SK-N-SH treated with all-trans-retinoic acid at 6 μM for 48 hours (cell line): ENCODE measurements at regions not wholly inside any gene's neighbourhood (a gene's known extent, or its start where the extent isn't known, plus 50 kb on each side); places are given as distances from the start of the nearest gene placed in this dataset.

Experiments
- ARNTL ChIP-seq: fragments of 450-650 bp; formaldehyde crosslinking; IDR thresholded peaks from 2 replicates; pipeline ENCODE4 v1.5.0; 2020; ENCODE audit warnings: low read depth, mild to moderate bottlenecking, moderate library complexity, borderline replicate concordance
- ESRRG ChIP-seq: fragments of 250-450 bp; sonication (Bioruptor Pico); IDR thresholded peaks from 2 replicates; pipeline ENCODE4 v1.6.1; 2021; ENCODE audit warnings: mild to moderate bottlenecking
- GLIS3 ChIP-seq: fragments of 250-450 bp; sonication (Bioruptor Pico); IDR thresholded peaks from 2 replicates; pipeline ENCODE4 v1.5.0; 2020; ENCODE audit warnings: mild to moderate bottlenecking, moderate library complexity
- OSR1 ChIP-seq: fragments of 250-450 bp; sonication (Bioruptor Pico); IDR thresholded peaks from 2 replicates; pipeline ENCODE4 v1.8.0; 2022; ENCODE audit warnings: moderate library complexity, mild to moderate bottlenecking, inconsistent platforms
- PPARA ChIP-seq: fragments of 250-450 bp; sonication (Bioruptor Pico); IDR thresholded peaks from 2 replicates; pipeline ENCODE4 v1.5.0; 2020; ENCODE audit warnings: mild to moderate bottlenecking, borderline replicate concordance
- ZC3H10 ChIP-seq: fragments of 250-450 bp; sonication (Bioruptor Pico); IDR thresholded peaks from 2 replicates; pipeline ENCODE4 v1.5.1; 2021; ENCODE audit warnings: mild to moderate bottlenecking, moderate library complexity
- ZFP30 ChIP-seq: fragments of 450-650 bp; formaldehyde crosslinking; IDR thresholded peaks from 2 replicates; pipeline ENCODE4 v1.5.0; 2022; ENCODE audit warnings: mild to moderate bottlenecking, moderate library complexity
- TF ChIP-seq, protein P1 (sequence below): fragments of 250-450 bp; sonication (Bioruptor Pico); IDR thresholded peaks from 2 replicates; pipeline ENCODE4 v1.5.1; 2021; ENCODE audit warnings: mild to moderate bottlenecking, moderate library complexity
- TF ChIP-seq, protein P2 (sequence below): fragments of 250-450 bp; sonication (Bioruptor Pico); IDR thresholded peaks from 2 replicates; pipeline ENCODE4 v1.8.0; 2020; ENCODE audit warnings: mild to moderate bottlenecking, moderate library complexity, borderline replicate concordance

DNA sequence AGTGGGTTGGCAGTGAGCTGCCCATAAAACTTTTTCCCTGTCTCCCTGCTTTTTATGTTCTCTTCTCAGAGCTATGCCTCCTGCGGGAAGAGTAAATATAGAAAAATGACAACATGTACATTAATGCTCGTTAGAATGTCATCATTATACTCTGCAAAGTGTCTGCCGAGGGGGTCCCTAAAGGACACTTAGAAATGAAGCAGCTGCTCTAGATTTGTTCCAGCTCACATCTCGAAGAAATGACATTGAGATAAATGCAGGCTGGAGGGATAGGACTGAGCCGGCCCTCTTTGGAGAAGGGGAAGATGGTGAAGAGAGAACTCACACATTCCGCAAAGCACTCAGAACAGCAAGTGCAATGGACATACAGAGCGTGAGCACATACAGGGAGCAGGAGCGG is 240.0 kb downstream of the NXPE2 start:
- TF ChIP-seq ZFP30 (CRISPR knock-in tag): no peak
- TF ChIP-seq GLIS3 (CRISPR knock-in tag): no peak
- TF ChIP-seq, protein P1, sequence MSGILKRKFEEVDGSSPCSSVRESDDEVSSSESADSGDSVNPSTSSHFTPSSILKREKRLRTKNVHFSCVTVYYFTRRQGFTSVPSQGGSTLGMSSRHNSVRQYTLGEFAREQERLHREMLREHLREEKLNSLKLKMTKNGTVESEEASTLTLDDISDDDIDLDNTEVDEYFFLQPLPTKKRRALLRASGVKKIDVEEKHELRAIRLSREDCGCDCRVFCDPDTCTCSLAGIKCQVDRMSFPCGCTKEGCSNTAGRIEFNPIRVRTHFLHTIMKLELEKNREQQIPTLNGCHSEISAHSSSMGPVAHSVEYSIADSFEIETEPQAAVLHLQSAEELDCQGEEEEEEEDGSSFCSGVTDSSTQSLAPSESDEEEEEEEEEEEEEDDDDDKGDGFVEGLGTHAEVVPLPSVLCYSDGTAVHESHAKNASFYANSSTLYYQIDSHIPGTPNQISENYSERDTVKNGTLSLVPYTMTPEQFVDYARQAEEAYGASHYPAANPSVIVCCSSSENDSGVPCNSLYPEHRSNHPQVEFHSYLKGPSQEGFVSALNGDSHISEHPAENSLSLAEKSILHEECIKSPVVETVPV (CRISPR knock-in tag): no peak
- TF ChIP-seq, protein P2, sequence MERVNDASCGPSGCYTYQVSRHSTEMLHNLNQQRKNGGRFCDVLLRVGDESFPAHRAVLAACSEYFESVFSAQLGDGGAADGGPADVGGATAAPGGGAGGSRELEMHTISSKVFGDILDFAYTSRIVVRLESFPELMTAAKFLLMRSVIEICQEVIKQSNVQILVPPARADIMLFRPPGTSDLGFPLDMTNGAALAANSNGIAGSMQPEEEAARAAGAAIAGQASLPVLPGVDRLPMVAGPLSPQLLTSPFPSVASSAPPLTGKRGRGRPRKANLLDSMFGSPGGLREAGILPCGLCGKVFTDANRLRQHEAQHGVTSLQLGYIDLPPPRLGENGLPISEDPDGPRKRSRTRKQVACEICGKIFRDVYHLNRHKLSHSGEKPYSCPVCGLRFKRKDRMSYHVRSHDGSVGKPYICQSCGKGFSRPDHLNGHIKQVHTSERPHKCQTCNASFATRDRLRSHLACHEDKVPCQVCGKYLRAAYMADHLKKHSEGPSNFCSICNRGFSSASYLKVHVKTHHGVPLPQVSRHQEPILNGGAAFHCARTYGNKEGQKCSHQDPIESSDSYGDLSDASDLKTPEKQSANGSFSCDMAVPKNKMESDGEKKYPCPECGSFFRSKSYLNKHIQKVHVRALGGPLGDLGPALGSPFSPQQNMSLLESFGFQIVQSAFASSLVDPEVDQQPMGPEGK: no peak
- TF ChIP-seq ZC3H10: no peak
- no peak for TF ChIP-seq ARNTL (CRISPR knock-in tag)
- TF ChIP-seq ESRRG (CRISPR knock-in tag): no peak
- TF ChIP-seq PPARA (CRISPR knock-in tag): no peak
- TF ChIP-seq OSR1: no peak
